Astrocyte (in vitro differentiated cells and primary cell): ENCODE measurements at regions not wholly inside any gene's neighbourhood (a gene's known extent, or its start where the extent isn't known, plus 50 kb on each side); places are given as distances from the start of the nearest gene placed in this dataset.

ENCODE experiments used
- DNase-seq: peaks from one replicate; pipeline ENCODE4 v3.0.0-alpha.2; 2010; ENCODE audit warnings: low read depth
- FAIRE-seq: peaks from 2 replicates; lab custom pipeline; 2011; peaks lifted over from hg19 to GRCh38; lab: Jason Lieb, UNC
- H2AFZ ChIP-seq: 2 replicates; pipeline ENCODE4 v1.6.0; 2012; ENCODE audit warnings: low read depth, low read length, inconsistent platforms
- H3K27ac ChIP-seq: 2 replicates; pipeline ENCODE4 v1.5.1; 2011; ENCODE audit warnings: low read depth, low read length, inconsistent platforms
- H3K27me3 ChIP-seq: 2 replicates; pipeline ENCODE4 v1.6.0; 2011; ENCODE audit warnings: low read length, inconsistent platforms; ENCODE audit not compliant: insufficient read depth
- H3K36me3 ChIP-seq: 2 replicates; pipeline ENCODE4 v1.5.1; 2011; ENCODE audit warnings: low read length, inconsistent platforms; ENCODE audit not compliant: insufficient read depth
- H3K4me1 ChIP-seq: 2 replicates; pipeline ENCODE4 v1.5.1; 2011; ENCODE audit warnings: low read length, inconsistent platforms; ENCODE audit not compliant: insufficient read depth
- H3K4me2 ChIP-seq: 2 replicates; pipeline ENCODE4 v1.6.0; 2012; ENCODE audit warnings: low read length, inconsistent platforms
- H3K4me3 ChIP-seq: 2 replicates; pipeline ENCODE4 v1.5.1; 2011; ENCODE audit warnings: low read depth, mild to moderate bottlenecking, low read length, inconsistent platforms; ENCODE audit not compliant: insufficient read depth
- H3K79me2 ChIP-seq: 2 replicates; pipeline ENCODE4 v1.6.0; 2012; ENCODE audit warnings: mild to moderate bottlenecking, low read length, inconsistent platforms; ENCODE audit not compliant: insufficient read depth
- H3K9ac ChIP-seq: 2 replicates; pipeline ENCODE4 v1.6.0; 2012; ENCODE audit warnings: mild to moderate bottlenecking, low read length, inconsistent platforms
- H3K9me3 ChIP-seq: 2 replicates; pipeline ENCODE4 v1.5.1; 2012; ENCODE audit warnings: low read depth, mild to moderate bottlenecking, low read length, inconsistent platforms; ENCODE audit not compliant: insufficient read depth
- H4K20me1 ChIP-seq: 2 replicates; pipeline ENCODE4 v1.6.0; 2012; ENCODE audit warnings: low read length, inconsistent platforms; ENCODE audit not compliant: insufficient read depth
- H3K27ac Mint-ChIP-seq: one replicate; pipeline ENCODE4 v1.8.0; 2021; ENCODE audit warnings: mild to moderate bottlenecking, mixed read lengths; ENCODE audit not compliant: unreplicated experiment
- H3K27me3 Mint-ChIP-seq: one replicate; pipeline ENCODE4 v1.8.0; 2021; ENCODE audit warnings: low read depth, mixed read lengths; ENCODE audit not compliant: unreplicated experiment
- H3K36me3 Mint-ChIP-seq: one replicate; pipeline ENCODE4 v1.8.0; 2021; ENCODE audit warnings: low read depth, mixed read lengths; ENCODE audit not compliant: unreplicated experiment
- H3K4me1 Mint-ChIP-seq: one replicate; pipeline ENCODE4 v1.8.0; 2021; ENCODE audit warnings: low read depth, mixed read lengths; ENCODE audit not compliant: unreplicated experiment
- H3K4me3 Mint-ChIP-seq: one replicate; pipeline ENCODE4 v1.8.0; 2021; ENCODE audit warnings: mild to moderate bottlenecking, moderate library complexity, mixed read lengths; ENCODE audit not compliant: unreplicated experiment
- H3K9me3 Mint-ChIP-seq: one replicate; pipeline ENCODE4 v1.8.0; 2021; ENCODE audit warnings: mild to moderate bottlenecking, mixed read lengths; ENCODE audit not compliant: unreplicated experiment
- CTCF ChIP-seq: IDR thresholded peaks from 2 replicates; pipeline ENCODE4 v1.5.1; 2011; ENCODE audit warnings: low read depth, mild to moderate bottlenecking, inconsistent platforms, low read length, moderate library complexity; ENCODE audit not compliant: insufficient read depth
- EZH2 ChIP-seq: IDR thresholded peaks from 2 replicates; pipeline ENCODE4 v1.6.1; 2012; ENCODE audit warnings: mild to moderate bottlenecking, low read length, inconsistent platforms; ENCODE audit not compliant: insufficient read depth

GRCh38 chr12:76945867-76946266 is 67.0 kb upstream of the CSRP2 start:
- peaks cover 15% of the 10 kb centered on the region for H3K4me1 Mint-ChIP-seq
- no peaks in the 10 kb centered on the region for H3K36me3 Mint-ChIP-seq
- H3K4me1 ChIP-seq: peaks cover 6% of the 10 kb centered on the region
- no peak overlapping the region for H3K9ac ChIP-seq
- peaks cover 2% of the 10 kb centered on the region for H3K27me3 Mint-ChIP-seq
- no peaks in the 10 kb centered on the region for H4K20me1 ChIP-seq
- no peak for TF ChIP-seq CTCF
- TF ChIP-seq EZH2: no peak
- DNase-seq (peak; percentile 65), FAIRE-seq (no peak)
- no peak overlapping the region for H3K4me3 ChIP-seq
- no peak overlapping the region for H3K27ac Mint-ChIP-seq
- H3K27me3 ChIP-seq: no peaks in the 10 kb centered on the region
- peak overlapping the region; percentile 53 for H3K4me2 ChIP-seq
- no peak overlapping the region for H3K4me3 Mint-ChIP-seq
- H2AFZ ChIP-seq: no peak overlapping the region
- H3K36me3 ChIP-seq: no peaks in the 10 kb centered on the region
- H3K27ac ChIP-seq: no peak overlapping the region
- no peaks in the 10 kb centered on the region for H3K9me3 Mint-ChIP-seq
- H3K9me3 ChIP-seq: no peaks in the 10 kb centered on the region
- H3K79me2 ChIP-seq: no peaks in the 10 kb centered on the region

- Histone ChIP-seq H3K9ac (no peak overlapping the region), H3K9me3 (no peaks in the 10 kb centered on the region), H3K27me3 (no peaks in the 10 kb centered on the region), H3K4me3 (no peak overlapping the region), H3K27ac (no peak overlapping the region), H2AFZ (no peak overlapping the region), H3K36me3 (no peaks in the 10 kb centered on the region), H3K4me2 (no peak overlapping the region), H3K79me2 (no peaks in the 10 kb centered on the region), H4K20me1 (no peaks in the 10 kb centered on the region), H3K4me1 (peaks cover 6% of the 10 kb centered on the region)
- H3K9me3 Mint-ChIP-seq: no peaks in the 10 kb centered on the region
- FAIRE-seq (no peak), DNase-seq (no peak)
- H3K27me3 Mint-ChIP-seq: no peaks in the 10 kb centered on the region
- H3K27ac Mint-ChIP-seq: no peak overlapping the region
- TF ChIP-seq EZH2 (no peak), CTCF (no peak)
- H3K36me3 Mint-ChIP-seq: no peaks in the 10 kb centered on the region
- peaks cover 15% of the 10 kb centered on the region for H3K4me1 Mint-ChIP-seq
- H3K4me3 Mint-ChIP-seq: no peak overlapping the region
Measured at GRCh38 chr12:76944892-76945291, 66.1 kb upstream of the CSRP2 start.

- no peaks in the 10 kb centered on the region for H3K9me3 Mint-ChIP-seq
- no peaks in the 10 kb centered on the region for H3K36me3 ChIP-seq
- no peak overlapping the region for H3K27ac ChIP-seq
- no peaks in the 10 kb centered on the region for H3K79me2 ChIP-seq
- H3K4me1 Mint-ChIP-seq: peaks cover 17% of the 10 kb centered on the region
- no peak for TF ChIP-seq CTCF
- no peak for TF ChIP-seq EZH2
- no peak overlapping the region for H3K9ac ChIP-seq
- no peaks in the 10 kb centered on the region for H3K27me3 ChIP-seq
- no peaks in the 10 kb centered on the region for H3K27me3 Mint-ChIP-seq
- H3K27ac Mint-ChIP-seq: no peak overlapping the region
- FAIRE-seq (peak; percentile 56), DNase-seq (no peak)
- H2AFZ ChIP-seq: no peak overlapping the region
- no peaks in the 10 kb centered on the region for H3K36me3 Mint-ChIP-seq
- H3K4me2 ChIP-seq: peak overlapping the region; percentile 9
- peaks cover 6% of the 10 kb centered on the region for H3K4me1 ChIP-seq
- no peaks in the 10 kb centered on the region for H3K9me3 ChIP-seq
- no peaks in the 10 kb centered on the region for H4K20me1 ChIP-seq
- H3K4me3 Mint-ChIP-seq: no peak overlapping the region
- H3K4me3 ChIP-seq: no peak overlapping the region
Measured at GRCh38 chr12:76943008-76943407, 64.2 kb upstream of the CSRP2 start.
